Epithelial cell of proximal tubule (primary cell): ENCODE measurements at regions not wholly inside any gene's neighbourhood (a gene's known extent, or its start where the extent isn't known, plus 50 kb on each side); places are given as distances from the start of the nearest gene placed in this dataset.

Source experiments
- DNase-seq: peaks from one replicate; pipeline ENCODE4 v3.0.0-alpha.2; 2011; ENCODE audit warnings: low read depth
- H3K4me3 ChIP-seq: 2 replicates; pipeline ENCODE4 v1.5.1; 2011; ENCODE audit warnings: low read depth, mild to moderate bottlenecking, low read length
- TF ChIP-seq, protein P1 (sequence below): conservative IDR thresholded peaks from 2 replicates; pipeline ENCODE4 v1.5.1; 2012; ENCODE audit warnings: low read depth, mild to moderate bottlenecking, low read length

DNA sequence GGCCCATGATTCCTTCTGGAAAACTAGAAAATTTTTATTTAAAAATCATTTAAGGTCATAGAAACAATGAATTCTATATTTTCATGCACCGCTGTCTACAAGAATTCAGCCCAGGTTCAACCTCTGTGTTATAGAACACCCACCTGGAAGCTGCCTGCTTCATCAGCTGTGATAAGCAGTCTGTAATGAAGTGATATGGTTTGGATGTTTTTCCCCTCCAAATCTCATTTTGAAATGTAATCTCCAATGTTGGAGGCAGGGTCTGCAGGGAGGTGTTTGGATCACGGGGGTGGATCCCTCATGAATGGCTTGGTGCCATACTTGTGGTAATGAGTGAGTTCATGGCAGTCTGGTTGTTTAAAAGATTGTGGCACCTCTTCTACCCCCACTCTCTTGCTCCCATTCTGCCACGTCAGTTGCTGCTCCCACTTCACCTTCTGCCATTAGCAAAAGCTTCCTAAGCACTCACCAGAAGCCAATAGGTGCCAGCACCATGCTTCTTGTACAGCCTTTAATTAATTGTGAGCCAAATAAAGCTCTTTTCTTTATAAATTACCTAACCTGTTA is 55.6 kb downstream of the MRPL32 start:
- no peak overlapping the region for H3K4me3 ChIP-seq
- TF ChIP-seq, protein P1, sequence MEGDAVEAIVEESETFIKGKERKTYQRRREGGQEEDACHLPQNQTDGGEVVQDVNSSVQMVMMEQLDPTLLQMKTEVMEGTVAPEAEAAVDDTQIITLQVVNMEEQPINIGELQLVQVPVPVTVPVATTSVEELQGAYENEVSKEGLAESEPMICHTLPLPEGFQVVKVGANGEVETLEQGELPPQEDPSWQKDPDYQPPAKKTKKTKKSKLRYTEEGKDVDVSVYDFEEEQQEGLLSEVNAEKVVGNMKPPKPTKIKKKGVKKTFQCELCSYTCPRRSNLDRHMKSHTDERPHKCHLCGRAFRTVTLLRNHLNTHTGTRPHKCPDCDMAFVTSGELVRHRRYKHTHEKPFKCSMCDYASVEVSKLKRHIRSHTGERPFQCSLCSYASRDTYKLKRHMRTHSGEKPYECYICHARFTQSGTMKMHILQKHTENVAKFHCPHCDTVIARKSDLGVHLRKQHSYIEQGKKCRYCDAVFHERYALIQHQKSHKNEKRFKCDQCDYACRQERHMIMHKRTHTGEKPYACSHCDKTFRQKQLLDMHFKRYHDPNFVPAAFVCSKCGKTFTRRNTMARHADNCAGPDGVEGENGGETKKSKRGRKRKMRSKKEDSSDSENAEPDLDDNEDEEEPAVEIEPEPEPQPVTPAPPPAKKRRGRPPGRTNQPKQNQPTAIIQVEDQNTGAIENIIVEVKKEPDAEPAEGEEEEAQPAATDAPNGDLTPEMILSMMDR = no peak
- no peak for DNase-seq

DNA sequence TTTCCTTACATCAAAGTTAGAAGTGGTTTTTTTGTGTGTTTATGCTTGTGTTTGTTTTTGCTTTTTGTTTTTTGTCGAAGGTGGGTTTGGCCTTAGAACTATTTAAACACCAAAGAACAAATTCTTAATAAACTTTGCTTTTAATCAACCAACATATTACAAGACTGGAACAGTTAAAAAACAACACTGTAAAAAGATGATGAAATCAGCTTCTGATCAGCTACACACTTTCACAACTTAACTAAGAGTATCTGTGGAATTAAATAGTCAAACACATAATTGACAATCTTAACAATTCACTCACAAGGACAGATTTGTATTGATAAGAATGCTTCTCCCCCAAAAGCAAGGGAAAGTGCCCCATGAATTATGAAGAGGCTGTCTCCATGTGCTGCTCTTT is 58.8 kb downstream of the MRPL32 start:
- TF ChIP-seq, protein P1 = no peak
- no peak overlapping the region for H3K4me3 ChIP-seq

DNA sequence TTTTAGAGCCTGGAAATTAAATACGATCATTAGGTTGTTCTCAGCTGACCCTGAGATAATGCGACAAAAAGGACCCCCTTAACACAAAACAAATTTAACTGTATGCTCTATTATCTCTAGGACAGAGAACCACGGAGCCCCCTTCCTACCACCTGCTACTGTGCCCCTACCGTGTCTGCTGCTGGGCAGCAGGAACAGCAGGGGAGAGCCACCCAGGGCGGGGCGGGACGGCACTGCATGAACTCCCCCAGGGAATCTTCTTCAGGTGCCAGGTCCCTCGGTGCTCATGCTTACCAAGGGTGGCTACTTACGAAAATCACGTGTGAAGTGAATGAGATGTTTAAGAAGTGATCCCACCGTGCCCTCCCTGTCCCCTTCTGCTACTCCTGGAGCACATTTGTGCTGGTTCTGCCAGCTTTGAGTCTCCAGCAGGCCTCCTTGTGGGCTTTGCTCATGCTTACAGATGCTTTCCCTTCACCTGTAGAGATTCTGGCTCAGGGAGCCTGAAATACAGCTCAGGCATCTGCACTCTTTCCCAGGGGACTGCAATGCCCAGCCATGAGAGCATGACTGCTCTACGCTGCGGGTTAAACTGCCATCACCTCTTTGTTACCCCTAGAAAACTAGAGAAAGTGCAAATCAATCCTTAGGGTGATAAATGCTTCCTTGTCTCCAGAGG is 59.9 kb downstream of the MRPL32 start:
- no peak for DNase-seq
- TF ChIP-seq, protein P1 = no peak
- no peak overlapping the region for H3K4me3 ChIP-seq

More for the DNA sequence above, 58.8 kb downstream of the MRPL32 start:
- DNase-seq = no peak

DNA sequence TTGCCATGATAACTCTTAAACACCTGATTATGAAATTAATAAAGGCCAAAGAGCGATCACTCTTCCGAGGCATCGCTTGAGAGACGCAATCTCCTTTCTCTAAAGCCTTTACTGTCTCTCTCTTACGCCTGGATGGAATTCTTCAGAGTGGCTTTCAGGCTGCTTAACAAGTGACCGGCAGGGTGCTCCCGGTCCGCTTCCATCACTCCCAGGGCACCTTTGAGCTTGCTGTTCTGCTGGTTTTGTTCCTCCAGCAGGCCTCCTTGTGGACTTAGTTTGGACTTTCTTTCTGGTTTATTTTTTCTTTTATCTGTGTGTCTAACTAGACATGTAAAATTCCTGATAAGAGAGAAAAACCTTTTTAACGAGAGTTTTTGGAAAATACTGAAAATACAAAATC is 60.9 kb downstream of the MRPL32 start:
- TF ChIP-seq, protein P1 = no peak
- H3K4me3 ChIP-seq = no peak overlapping the region
- no peak for DNase-seq

DNA sequence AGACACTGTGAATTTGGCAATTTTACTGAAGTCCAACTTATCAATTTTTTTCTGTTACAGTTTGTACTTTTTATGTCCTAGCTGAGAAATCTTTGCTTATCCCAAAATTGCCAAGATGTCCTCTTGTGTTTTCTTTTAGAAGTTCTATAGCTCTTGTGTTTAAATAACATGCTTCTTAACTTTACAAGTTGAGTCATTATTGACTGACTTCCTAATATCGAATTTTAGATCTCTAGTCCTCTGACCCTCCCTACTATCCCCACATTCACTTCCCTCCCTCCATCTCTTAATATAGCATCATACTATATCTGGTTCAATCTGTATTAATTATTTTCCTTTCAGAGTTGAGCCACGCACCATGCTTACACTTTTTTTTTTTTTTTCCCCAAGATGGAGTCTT is 61.9 kb downstream of the MRPL32 start:
- H3K4me3 ChIP-seq = no peak overlapping the region
- TF ChIP-seq, protein P1 = no peak
- no peak for DNase-seq

DNA sequence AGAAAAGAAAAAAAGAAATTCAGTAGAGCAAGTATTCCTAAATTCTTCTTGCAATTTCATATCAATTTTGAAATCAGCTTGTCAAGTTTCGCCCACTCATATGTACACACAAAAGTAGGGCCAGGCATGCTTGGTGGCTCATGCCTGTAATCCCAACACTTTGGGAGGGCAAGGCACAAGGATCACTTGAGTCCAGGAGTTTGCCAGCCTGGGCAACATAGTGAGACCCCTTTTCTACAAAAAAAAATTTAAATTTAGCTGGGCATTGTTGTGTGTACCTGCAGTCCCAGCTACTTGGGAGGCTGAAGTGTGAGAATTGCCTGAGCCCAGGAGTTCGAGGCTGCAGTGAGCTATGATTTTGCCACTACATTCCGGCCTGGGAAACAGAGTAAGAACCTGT is 65.4 kb downstream of the MRPL32 start:
- TF ChIP-seq, protein P1 = no peak
- no peak overlapping the region for H3K4me3 ChIP-seq

DNA sequence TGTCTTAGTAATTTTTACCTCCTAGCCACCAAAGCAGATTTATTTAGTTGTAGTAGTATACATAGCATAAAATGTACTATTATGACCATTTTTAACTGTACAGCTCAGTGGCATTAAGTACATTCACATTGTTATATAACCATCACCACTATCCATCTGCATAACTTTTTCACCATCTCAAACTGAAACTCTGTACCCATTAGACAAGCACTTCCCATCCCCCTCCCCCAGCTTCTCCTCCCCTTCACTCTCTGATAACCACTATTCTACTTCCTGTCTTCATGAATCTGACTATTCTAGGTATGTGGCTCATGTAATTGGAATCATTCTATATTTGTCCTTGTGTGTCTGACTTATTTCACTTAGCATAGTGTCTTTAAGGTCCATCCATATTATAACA is 71.9 kb downstream of the MRPL32 start:
- DNase-seq = no peak
- no peak overlapping the region for H3K4me3 ChIP-seq
- TF ChIP-seq, protein P1 = no peak

More for the DNA sequence above, 65.4 kb downstream of the MRPL32 start:
- no peak for DNase-seq
